PC-3 (cell line): ENCODE measurements at regions not wholly inside any gene's neighbourhood (a gene's known extent, or its start where the extent isn't known, plus 50 kb on each side); places are given as distances from the start of the nearest gene placed in this dataset.

Experiments used
- ATAC-seq: fragments of 200-7000 bp; cut with Tn5 transposase; 2 replicates; pipeline ENCODE4 v1.9.1; 2020; ENCODE audit warnings: mild to moderate bottlenecking, moderate library complexity
- BruUV-seq: library from RNA; stranded (reverse); fragments of 400-500 nt; replicated peaks from 2 replicates; lab custom pipeline; 2021; lab: Mats Ljungman, UMichigan
- CTCF ChIA-PET: fragments of 300-600 bp; sonication (Branson Sonifier 250); formaldehyde crosslinking; loops from one replicate; lab custom pipeline; 2022; ENCODE audit warnings: antibody characterized with exemption; lab: Charles Lee
- POLR2A ChIA-PET: fragments of 300-600 bp; sonication (Branson Sonifier 250); formaldehyde crosslinking; loops from one replicate; lab custom pipeline; 2022; ENCODE audit warnings: antibody characterized with exemption; ENCODE audit not compliant: unreplicated experiment; lab: Charles Lee
- DNase-seq: peaks from one replicate; pipeline ENCODE4 v3.0.0-alpha.2; 2015
- H2AFZ ChIP-seq: fragments of 300-600 bp; sonication (generic); 2 replicates; pipeline ENCODE4 v1.6.0; 2016; ENCODE audit warnings: antibody characterized with exemption, low read length
- H3F3A ChIP-seq: fragments of 300-600 bp; sonication (generic); one replicate; pipeline ENCODE4 v1.6.0; 2017; ENCODE audit warnings: antibody characterized with exemption, low read length, control low read depth, mild to moderate bottlenecking; ENCODE audit not compliant: unreplicated experiment
- H3K27ac ChIP-seq: fragments of 300-600 bp; sonication (generic); 2 replicates; pipeline ENCODE4 v1.5.1; 2016; ENCODE audit warnings: mild to moderate bottlenecking, low read length
- H3K27me3 ChIP-seq: fragments of 300-600 bp; sonication (generic); 2 replicates; pipeline ENCODE4 v1.6.1; 2016; ENCODE audit warnings: low read length, mixed read lengths
- H3K36me3 ChIP-seq: fragments of 300-600 bp; sonication (generic); 2 replicates; pipeline ENCODE4 v1.6.1; 2016; ENCODE audit warnings: low read depth, mixed run types, low read length, mixed read lengths
- H3K4me1 ChIP-seq: fragments of 300-600 bp; sonication (generic); 2 replicates; pipeline ENCODE4 v1.5.1; 2016; ENCODE audit warnings: low read length; ENCODE audit not compliant: insufficient read depth
- H3K4me2 ChIP-seq: fragments of 300-600 bp; sonication (generic); 2 replicates; pipeline ENCODE4 v1.6.0; 2016; ENCODE audit warnings: low read length
- H3K4me3 ChIP-seq: fragments of 300-600 bp; sonication (generic); 2 replicates; pipeline ENCODE4 v1.5.1; 2016; ENCODE audit warnings: mild to moderate bottlenecking, low read length, mixed read lengths
- H3K79me2 ChIP-seq: fragments of 300-600 bp; sonication (generic); 2 replicates; pipeline ENCODE4 v1.6.1; 2017; ENCODE audit warnings: low read length, mixed read lengths
- H3K9ac ChIP-seq: fragments of 300-600 bp; sonication (generic); 2 replicates; pipeline ENCODE4 v1.6.0; 2016; ENCODE audit warnings: mild to moderate bottlenecking, low read length
- H3K9me2 ChIP-seq: fragments of 300-600 bp; sonication (generic); replicated peaks from 2 replicates; pipeline ENCODE4 v1.6.1; 2016; ENCODE audit warnings: mixed run types, low read length, mixed read lengths
- H3K9me3 ChIP-seq: fragments of 300-600 bp; sonication (generic); 2 replicates; pipeline ENCODE4 v1.6.1; 2016; ENCODE audit warnings: low read length, mixed read lengths
- H4K20me1 ChIP-seq: fragments of 300-600 bp; sonication (generic); 2 replicates; pipeline ENCODE4 v1.6.1; 2016; ENCODE audit warnings: low read length, mixed read lengths
- CTCF ChIP-seq: fragments of 300-600 bp; sonication (generic); conservative IDR thresholded peaks from 2 replicates; pipeline ENCODE4 v1.5.1; 2017; ENCODE audit warnings: antibody characterized with exemption, low read depth, mild to moderate bottlenecking, low read length
- EZH2 ChIP-seq: fragments of 300-600 bp; sonication (generic); IDR thresholded peaks from one replicate; pipeline ENCODE4 v1.6.1; 2017; ENCODE audit warnings: antibody characterized with exemption, mild to moderate bottlenecking, low read length; ENCODE audit not compliant: unreplicated experiment
- EZH2phosphoT487 ChIP-seq: fragments of 300-600 bp; sonication (generic); IDR thresholded peaks from 2 replicates; pipeline ENCODE4 v1.6.1; 2018; ENCODE audit warnings: mild to moderate bottlenecking, antibody characterized with exemption, low read length, borderline replicate concordance
- intact Hi-C: fragments of 100-400 bp; cut with micrococcal nuclease; formaldehyde crosslinking; loops from 2 replicates; pipeline ENCODE4 v1.9.0; 2023

- H2AFZ ChIP-seq = no peak overlapping the region
- ChIA-PET CTCF (no interaction called here), POLR2A (no interaction called here)
- no peaks in the 10 kb centered on the region for H4K20me1 ChIP-seq
- H3K36me3 ChIP-seq = no peaks in the 10 kb centered on the region
- no peak overlapping the region for H3K27ac ChIP-seq
- no peaks in the 10 kb centered on the region for H3F3A ChIP-seq
- no peak for ATAC-seq
- H3K9me2 ChIP-seq = no peaks in the 10 kb centered on the region
- H3K4me2 ChIP-seq = no peak overlapping the region
- BruUV-seq = no TSS peak
- no peak for DNase-seq
- TF ChIP-seq CTCF (no peak), EZH2phosphoT487 (no peak)
- no peaks in the 10 kb centered on the region for H3K4me1 ChIP-seq
- no peak overlapping the region for H3K4me3 ChIP-seq
- H3K9ac ChIP-seq = no peak overlapping the region
- no peaks in the 10 kb centered on the region for H3K9me3 ChIP-seq
- intact Hi-C loops = no loop called here
- no peaks in the 10 kb centered on the region for H3K27me3 ChIP-seq
- H3K79me2 ChIP-seq = no peaks in the 10 kb centered on the region
Measured at GRCh38 chr10:28967031-28967430, 289.7 kb downstream of the BAMBI start.

GRCh38 chr10:28969413-28969812 lies 292.1 kb downstream of the BAMBI start:
- ATAC-seq (no peak), DNase-seq (no peak)
- BruUV-seq = no TSS peak
- no peaks in the 10 kb centered on the region for H3K27me3 ChIP-seq
- H3K36me3 ChIP-seq = no peaks in the 10 kb centered on the region
- H3K9me3 ChIP-seq = no peaks in the 10 kb centered on the region
- H3K9ac ChIP-seq = no peak overlapping the region
- H3K9me2 ChIP-seq = no peaks in the 10 kb centered on the region
- H3F3A ChIP-seq = no peaks in the 10 kb centered on the region
- CTCF ChIA-PET = no interaction called here
- H3K4me1 ChIP-seq = no peaks in the 10 kb centered on the region
- H3K4me2 ChIP-seq = no peak overlapping the region
- POLR2A ChIA-PET = no interaction called here
- no peaks in the 10 kb centered on the region for H3K79me2 ChIP-seq
- no peak overlapping the region for H3K27ac ChIP-seq
- H4K20me1 ChIP-seq = no peaks in the 10 kb centered on the region
- intact Hi-C loops = no loop called here
- no peak overlapping the region for H2AFZ ChIP-seq
- no peak overlapping the region for H3K4me3 ChIP-seq
- no peak for TF ChIP-seq EZH2
- no peak for TF ChIP-seq EZH2phosphoT487
- TF ChIP-seq CTCF = no peak

GRCh38 chr10:28970231-28970630 lies 292.9 kb downstream of the BAMBI start:
- DNase-seq (no peak), ATAC-seq (no peak)
- ChIA-PET CTCF (no interaction called here), POLR2A (no interaction called here)
- no peaks in the 10 kb centered on the region for H3K9me3 ChIP-seq
- TF ChIP-seq CTCF = no peak
- no peak for TF ChIP-seq EZH2phosphoT487
- TF ChIP-seq EZH2 = no peak
- H4K20me1 ChIP-seq = no peaks in the 10 kb centered on the region
- H2AFZ ChIP-seq = no peak overlapping the region
- H3F3A ChIP-seq = no peaks in the 10 kb centered on the region
- no peak overlapping the region for H3K27ac ChIP-seq
- no peaks in the 10 kb centered on the region for H3K4me1 ChIP-seq
- no peak overlapping the region for H3K4me3 ChIP-seq
- H3K36me3 ChIP-seq = no peaks in the 10 kb centered on the region
- H3K4me2 ChIP-seq = no peak overlapping the region
- no TSS peak for BruUV-seq
- H3K27me3 ChIP-seq = no peaks in the 10 kb centered on the region
- intact Hi-C loops = no loop called here
- H3K79me2 ChIP-seq = no peaks in the 10 kb centered on the region
- no peaks in the 10 kb centered on the region for H3K9me2 ChIP-seq
- no peak overlapping the region for H3K9ac ChIP-seq
